Non-pigmented ciliary epithelial cell (primary cell): ENCODE measurements at regions not wholly inside any gene's neighbourhood (a gene's known extent, or its start where the extent isn't known, plus 50 kb on each side); places are given as distances from the start of the nearest gene placed in this dataset.
"Not testable (repeated sequence)": the region's sequence is repeated elsewhere in the genome, so short reads cannot be mapped to it uniquely, and the experiment has no call there.

Experiments used
- DNase-seq: peaks from one replicate; pipeline ENCODE4 v3.0.0-alpha.2; 2010; ENCODE audit warnings: low read depth

DNA sequence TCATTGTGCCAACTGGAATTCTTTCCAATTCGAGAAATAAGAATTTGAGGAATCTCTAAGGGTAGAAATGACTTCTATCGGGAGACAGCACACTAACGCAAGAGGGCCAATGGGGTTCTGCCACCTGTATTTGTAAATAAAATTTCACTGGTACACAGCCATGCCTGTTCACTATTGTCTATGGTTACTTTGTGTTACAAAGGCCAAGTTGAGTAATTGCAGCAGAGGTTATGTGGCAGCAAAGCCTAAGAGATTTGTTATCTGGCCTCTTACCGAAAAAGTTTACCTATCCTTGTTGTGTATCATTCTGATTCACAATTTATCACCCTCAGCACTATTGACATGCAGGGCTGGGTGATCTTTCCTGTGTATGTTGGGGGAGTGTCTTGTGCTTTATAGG lies 278.0 kb downstream of the KLF5 start:
- no peak for DNase-seq

DNA sequence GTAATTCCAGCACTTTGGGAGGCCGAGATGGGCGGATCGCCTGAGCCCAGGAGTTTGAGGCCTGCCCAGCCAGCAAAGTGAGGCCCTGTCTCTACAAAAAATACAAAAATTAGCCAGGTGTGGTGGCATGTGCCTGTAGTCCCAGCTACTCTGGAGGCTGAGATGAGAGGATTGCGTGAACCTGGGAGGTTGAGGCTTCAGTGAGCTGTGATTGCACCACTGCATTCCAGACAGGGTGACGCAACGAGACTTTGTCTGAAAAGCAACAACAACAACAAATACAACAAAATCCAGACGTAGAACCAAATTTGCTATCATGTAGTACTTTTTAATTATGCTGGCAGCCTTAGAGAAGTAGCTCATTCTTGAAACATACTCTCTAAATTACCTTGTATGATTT lies 277.1 kb downstream of the KLF5 start:
- DNase-seq, result no peak

DNA sequence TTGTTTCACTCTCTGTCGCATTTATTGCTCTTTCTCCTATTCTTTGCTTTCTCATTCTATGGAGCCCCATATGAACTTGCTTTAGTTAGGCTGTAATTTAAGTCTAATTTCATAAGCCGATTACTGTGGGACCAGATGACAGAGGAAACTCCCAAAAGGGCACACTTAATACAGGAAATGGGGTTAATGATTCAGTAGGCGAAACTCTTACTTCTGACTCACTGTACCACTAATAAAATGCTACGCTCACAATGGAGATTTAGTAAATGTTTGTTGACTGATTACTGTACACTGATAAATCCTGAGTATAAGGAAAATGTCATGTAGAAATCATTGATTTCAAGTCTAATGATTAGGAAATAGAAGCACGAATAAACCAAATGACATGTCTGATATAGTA lies 276.4 kb downstream of the KLF5 start:
- DNase-seq, result peak; percentile 66

DNA sequence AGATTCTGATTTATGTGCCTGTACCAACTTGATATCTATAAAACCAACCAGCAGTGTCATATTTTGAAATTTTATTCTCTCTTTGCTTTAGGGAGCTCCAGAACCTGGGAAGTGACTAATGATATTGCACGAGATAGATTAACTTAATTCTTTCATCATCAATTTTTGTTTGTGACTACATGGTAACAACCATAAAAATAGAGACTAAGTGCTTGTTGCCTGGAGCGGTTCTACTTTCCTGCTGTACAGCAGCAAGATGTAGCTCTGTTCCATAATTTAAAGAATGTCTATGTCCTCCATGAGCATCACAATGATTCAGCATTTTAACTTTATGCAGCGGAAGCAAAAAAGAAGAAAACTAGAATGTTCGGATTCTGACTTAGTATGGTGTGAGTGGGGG lies 275.6 kb downstream of the KLF5 start:
- DNase-seq, result no peak

DNA sequence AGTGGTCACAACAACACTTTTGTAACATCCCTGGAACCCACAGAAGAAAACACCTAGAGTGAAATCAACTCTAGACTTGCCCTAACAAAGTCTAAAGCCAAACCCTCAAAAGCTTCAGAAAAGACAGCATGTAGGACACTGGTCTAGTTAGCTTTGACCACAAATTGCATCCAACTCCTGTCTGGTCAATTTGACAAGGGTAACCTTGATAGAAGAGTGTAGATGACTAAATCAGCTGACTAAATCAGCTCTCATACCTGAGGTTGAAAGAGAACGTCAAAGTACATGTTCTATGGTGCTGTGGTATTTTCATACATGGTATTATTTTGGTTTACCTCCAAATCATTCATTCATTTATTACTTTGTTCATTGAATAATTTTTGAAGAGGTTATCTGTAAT lies 272.8 kb downstream of the KLF5 start:
- DNase-seq, result no peak

DNA sequence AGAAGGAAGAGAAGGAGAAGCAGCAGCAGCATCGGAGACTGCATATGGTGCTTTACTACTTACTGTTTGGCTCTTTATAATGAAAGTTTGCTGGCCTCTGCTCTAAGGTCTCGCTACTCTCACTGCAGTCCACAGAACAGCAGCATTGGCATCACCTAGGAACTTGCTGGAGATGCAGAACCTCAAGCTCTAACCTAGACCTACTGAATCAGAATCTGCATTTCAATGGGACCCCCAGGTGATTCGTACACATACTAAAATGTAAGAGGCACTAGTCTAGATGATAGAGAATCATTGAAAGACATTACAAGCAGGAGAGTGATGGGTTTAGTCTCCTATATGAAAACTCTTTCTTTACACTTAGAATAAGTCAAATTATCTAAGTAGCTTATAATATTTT lies 270.6 kb downstream of the KLF5 start:
- no peak for DNase-seq

DNA sequence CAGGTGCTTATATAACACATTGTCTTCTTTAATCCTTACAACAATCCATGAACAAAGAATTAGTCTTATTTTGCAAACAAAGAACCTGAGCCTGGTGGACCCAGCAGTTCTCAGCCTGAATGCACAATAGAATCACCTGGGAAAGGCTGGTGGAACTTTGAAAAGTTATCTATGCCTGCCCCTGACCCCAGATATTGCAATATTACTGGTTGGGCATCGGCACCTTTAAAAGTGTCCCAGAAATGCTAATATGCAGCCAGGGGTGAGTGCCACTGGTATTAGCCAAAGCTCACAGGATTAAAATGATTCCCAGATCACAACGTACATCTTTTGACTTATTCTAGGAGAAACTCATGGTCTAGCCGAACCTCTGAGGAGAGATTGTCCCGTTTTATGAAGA lies 268.8 kb downstream of the KLF5 start:
- DNase-seq, result no peak

DNA sequence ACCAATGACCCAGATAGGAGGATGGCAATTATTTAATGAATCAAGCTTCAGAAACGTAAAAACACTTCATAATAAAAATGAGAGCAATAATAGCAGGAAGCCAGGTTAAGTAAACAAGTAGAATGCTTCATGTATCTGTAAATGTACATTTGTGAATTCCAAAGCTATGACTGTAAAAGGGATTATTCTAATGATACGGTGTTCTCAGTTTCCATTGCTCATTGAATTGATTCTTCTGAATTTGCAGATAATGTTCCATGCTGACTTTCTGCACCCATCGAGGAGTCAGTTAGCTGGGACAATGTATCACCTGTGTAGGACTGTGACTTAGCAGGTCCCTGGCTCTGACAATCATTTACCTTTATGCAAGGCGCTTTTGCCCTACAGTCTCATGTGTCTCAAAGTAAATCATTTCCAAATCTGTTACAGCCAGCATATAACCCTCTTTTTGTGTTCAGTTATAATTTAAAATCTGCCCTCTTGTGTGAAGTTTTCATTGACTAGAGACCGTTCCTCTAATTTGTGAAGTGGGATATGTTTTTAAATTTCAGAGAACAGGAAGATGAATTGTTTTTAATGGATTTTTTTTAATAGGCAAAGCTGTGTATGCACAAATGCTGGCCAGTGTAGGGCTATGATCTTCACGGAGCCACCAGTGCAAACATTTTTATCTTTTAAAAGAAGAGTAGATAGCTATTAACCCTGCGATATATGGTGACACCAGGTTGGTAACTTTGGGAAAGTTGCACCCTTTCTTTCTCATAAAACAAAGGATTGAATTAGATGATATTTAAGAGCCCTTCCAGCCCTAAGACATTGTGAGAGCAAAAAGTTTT lies 267.1 kb downstream of the KLF5 start:
- no peak for DNase-seq

DNA sequence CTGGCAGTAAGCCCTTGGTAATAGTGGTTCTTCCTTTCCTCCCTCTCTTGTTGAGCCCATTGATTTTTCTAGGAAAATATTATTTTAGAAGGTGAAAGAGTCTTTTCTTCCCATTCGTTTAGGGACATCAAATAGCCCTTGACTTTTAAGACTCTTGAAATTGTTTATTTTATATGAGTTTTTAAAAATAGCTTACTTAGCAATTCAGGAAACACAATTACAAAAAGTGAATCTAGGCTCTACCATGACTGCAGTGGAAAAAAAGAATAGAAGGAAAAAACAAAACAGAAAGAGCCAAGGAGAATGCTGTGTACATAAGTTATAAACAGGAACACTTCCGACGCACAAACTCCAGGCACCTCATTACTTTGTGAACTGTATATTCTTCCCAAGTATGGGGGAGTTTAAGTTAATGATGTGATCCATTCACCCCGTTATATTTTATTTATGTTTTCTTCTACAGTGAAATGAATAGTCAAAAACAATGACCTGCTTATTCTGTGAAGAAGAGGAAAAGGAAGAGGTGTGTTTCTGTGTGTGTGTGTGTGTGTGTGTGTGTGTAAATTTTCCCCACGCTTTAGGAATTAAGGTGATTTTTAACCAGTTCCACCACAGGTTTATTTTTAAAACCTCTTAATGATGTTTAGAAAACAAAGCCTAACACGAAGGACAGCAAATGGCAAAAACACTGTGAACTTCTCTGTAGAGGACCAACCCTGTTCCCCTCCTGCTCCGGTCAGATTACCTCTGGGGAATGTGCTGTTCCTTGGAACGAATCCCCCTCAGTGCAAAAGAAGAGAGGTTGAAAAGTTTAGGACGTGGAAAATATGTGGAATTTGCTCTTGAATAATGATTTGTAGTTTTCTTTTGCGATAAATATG lies 266.3 kb downstream of the KLF5 start:
- DNase-seq, result no peak

DNA sequence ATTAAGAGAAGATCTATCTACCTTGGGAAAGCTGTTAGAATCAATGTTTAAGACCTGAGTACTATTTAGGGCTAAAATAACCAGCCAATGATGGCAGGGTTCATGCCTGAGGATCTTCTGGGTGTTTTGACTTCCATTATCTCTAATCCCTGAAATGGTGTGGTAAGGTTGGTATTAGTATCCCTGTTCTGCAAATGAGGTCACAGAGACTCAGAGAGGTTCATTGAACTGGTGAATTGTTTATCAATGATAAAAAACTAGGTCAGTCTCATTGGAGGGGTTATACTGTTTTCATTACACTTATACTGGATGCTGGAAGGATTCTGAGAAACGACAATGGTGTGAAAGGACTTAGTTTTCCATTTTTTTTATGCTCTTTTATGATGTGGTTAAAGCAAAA lies 264.8 kb downstream of the KLF5 start:
- no peak for DNase-seq

DNA sequence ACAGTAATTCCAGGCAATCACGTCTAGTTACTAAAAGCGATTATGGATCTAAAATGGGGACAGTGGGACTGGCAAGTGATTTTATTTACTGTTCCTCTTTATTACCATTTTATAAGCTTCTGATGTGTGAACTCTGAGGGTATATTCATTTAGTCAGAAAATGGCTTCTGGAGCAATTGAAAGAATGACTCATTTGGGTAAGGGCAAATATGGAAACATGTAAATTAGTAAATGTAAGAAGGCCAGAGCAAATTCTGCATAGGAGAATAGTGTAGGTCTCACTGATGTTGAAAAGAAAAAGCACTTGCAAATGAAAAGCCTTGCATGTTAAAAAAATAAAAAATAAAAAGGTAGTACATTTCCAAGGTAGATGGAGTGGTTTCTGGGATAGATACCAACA lies 262.2 kb downstream of the KLF5 start:
- DNase-seq, result no peak

DNA sequence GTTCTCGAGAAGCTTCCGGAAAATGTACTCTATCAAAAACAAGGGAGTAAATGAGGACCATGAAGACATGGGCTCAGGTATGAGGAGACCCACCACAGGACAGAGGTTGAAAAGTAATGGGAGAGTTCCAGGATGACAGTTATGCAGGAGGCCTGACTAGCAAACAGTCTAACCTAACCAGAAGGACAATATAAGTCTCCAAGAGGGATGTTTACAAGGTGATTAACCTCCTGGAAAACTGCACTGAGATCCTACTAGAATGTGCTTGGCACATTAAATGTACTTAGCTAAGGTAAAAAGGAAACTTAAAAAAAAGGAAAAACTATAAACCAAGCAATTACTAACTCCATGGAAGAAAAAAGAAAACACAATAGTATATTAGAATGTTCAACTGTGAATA lies 258.3 kb downstream of the KLF5 start:
- DNase-seq, result no peak

DNA sequence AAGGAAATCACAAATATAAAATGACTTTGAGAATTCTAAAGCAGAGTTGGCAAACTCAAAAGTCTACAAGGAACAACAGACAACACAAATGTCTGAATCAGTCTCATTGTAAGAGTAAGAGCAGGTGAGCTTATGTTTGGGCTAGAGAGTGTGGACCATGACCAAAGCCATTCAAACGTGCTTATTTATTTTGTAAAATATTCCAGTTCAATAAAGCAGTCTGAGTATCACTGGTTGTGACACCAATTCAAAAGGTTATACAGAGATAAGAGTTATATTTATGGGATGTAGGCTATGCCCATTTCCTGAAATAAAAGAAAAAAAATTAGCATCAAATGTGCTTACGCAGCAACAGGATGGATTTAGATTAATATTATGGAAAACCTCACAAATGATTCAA lies 251.6 kb downstream of the KLF5 start:
- DNase-seq, result no peak

DNA sequence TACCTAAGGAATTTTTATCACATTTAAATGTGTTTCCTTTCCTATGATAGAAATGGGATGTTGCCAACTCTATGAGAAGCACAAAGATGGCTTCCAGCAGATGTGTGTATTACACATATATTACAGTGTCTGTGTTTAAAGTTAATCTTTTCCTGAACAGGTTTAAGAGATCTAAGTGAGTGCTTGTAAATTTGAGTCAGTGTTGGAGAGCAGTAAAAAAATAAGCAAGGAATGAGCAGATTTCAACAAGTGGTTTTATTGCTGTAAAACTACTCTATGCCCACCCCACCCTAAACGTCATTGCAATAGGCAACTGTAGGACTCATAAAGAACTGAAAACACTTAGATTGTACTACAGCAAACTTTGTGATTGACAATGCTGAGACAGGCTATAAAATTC lies 248.7 kb downstream of the KLF5 start:
- no peak for DNase-seq

DNA sequence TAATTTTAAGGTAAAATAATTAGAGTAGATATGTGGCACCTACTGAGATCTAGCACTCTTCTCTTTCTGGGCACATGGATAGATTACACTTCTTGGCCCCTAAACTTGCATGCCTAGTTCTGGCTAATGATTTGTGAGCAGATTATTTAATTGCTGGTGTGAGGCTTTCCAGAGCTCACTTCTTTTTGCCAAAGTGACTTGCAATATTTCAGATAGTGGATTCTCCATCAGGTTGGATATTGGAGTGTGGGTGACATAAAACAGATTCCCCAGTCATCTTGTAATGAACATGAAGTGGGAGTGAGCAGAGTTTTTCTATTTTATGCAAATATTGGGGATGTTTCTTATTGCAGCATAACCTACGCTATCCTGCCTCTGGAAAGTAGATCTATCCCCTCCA lies 247.9 kb downstream of the KLF5 start:
- no peak for DNase-seq

DNA sequence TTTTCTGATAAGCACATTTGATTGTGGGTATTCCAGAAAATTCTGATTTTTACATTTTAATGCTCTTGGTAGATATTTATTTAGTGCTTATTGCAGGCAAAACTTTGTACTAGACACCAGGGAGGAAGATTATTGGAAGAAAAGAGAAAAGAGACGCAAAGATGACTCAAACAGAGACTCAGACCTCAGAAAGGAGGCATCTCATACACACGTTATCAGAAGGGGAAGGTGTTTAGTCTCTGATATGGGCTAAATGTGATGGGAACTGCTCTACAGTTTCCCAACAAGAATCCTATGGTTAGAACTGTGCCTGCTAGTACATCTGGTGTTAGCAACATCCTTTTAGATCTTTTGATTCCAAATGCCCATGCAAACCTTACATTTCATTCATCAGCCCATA lies 245.6 kb downstream of the KLF5 start:
- no peak for DNase-seq

DNA sequence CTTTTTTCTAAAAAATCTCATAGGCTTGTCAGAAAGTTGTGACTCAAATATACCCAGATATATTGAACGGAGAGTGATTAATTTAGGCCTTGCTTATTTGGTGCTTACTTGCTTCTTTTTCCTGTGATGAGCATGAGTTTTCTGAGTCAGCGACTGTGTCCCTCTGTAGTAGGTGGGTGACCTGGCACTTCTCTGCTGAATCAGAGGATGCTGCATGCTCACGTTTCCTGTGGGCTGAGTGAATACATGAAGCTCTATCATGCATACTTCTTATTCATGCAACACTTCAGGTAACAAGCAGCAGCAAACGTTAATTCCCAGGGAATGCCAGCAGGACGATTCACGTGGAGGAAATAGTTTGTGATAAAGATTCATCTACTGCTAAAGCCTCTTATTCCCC lies 245.0 kb downstream of the KLF5 start:
- no peak for DNase-seq

DNA sequence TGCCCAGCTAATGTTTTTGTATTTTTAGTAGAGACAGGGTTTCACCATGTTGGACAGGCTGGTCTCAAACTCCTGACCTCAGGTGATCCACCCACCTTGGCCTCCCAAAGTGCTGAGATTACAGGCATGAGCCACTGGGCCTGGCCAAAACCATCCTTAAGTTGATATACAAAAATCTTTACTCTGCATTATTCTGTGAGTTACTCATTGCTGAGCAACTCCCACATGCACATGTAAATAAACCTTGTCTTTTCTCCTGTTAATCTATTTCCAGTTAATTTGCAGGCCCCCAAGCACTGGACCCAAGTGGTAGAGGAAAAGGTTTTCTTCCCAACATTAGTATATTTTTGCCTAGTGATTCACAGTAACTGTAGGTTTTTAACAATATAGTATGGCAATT lies 242.8 kb downstream of the KLF5 start:
- not testable (repeated sequence) for DNase-seq

DNA sequence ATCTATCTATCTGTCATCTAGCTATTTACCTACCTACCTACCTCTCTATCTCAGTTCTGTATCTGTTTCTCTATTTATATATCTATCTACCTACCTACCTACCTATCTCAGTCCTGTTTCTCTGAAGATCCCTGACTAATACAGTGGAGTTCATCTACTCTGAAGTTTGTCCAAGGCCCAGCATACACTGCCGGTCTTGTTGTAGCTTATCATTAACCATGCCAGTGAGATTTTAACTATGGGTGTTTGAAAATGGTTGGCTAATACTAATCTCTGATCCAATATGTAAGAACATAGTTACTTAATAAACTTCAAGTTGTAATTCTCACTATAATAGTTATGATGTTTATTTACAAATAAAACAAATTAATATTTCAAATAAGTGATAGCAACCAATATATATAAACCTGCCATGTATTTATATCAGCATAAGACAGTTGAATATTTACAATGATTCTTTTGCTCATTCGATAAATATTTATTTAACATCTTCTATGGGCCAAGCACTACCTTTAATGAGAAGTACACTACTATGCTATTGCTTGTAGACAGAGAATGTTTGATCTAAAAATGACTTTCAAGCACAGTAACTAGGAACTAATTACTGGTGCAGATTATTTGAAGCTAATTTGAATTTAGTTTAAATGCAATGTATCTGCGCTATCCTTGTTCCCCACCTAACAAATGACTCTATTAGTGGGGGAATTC lies 242.1 kb downstream of the KLF5 start:
- DNase-seq, result no peak

DNA sequence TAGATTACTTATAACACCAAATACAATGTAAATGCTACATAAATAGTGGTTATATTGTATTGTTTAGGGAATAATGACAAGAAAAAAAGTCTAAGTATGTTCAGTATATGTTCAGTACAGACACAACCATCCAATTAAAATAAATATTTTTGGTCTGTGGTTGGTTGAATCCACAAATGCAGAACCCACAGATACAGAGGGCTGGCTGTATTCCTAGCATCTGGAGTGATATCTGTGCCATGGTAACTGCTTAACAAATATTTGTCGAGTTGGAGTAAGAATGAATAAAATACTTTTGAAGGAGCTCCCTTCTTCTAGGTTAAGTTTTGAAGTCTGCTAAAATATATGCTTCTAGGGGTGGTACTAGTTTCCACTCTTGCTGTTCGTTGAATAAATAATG lies 241.0 kb downstream of the KLF5 start:
- no peak for DNase-seq

DNA sequence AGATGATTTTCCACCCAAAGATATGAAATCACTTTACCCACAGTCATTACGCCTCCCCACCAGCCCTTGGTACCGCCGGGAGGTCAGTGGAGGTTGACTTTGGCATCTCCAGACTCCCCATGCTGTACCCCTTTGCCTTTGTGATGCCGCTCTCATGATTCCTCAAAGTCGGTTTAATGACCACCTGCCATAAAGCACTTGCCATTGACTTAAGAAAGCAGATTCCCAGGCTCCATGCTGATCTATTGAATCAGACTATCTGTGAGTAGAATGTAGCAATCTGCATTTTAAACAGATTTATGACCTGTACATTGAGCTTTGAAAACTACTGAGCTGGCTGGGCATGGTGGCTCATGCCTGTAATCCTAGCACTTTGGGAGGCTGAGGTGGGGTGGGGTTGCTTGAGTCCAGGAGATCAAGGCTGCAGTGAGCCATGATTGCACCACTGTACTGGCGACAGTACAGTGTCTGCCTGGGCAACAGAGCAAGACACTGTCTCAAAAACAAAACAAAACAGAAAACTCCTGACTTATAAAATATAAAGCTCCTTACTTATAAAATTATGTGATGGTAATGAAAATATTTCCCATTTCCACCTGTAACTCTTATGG lies 235.2 kb downstream of the KLF5 start:
- DNase-seq, result no peak

DNA sequence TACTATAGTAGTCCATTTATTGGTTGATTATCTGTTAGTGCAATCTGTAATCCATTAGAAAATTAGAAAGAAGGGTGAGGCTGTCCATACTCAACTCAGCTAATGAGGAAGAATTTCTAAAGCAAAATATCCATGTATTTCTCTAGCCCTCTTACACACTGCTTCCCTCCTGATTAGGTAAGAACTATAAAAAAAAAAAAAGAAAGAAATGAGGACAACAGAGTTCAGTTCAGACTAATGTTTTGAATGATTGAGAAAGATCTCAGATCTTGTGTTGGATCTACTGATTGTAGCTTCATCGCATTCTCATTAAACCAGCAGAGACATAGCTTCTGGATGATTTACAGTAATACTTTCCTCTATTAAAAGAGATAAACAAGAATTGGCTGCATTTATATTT lies 233.3 kb downstream of the KLF5 start:
- DNase-seq, result no peak
